GM10266 (cell line): ENCODE measurements at regions not wholly inside any gene's neighbourhood (a gene's known extent, or its start where the extent isn't known, plus 50 kb on each side); places are given as distances from the start of the nearest gene placed in this dataset.

Experiments used
- DNase-seq: peaks from one replicate; pipeline ENCODE4 v3.0.0; 2012; ENCODE audit errors: extremely low spot score
- CTCF ChIP-seq: IDR thresholded peaks from 2 replicates; pipeline ENCODE4 v1.5.1; 2012; ENCODE audit warnings: mild to moderate bottlenecking, low read depth; ENCODE audit not compliant: control insufficient read depth, insufficient read depth; ENCODE audit errors: missing control alignments

GRCh38 chr7:110386913-110387312, 704.0 kb upstream of the LRRN3 start:
- DNase-seq = no peak
- TF ChIP-seq CTCF = no peak

GRCh38 chr7:110387689-110388088, 703.2 kb upstream of the LRRN3 start:
- TF ChIP-seq CTCF = no peak
- no peak for DNase-seq

GRCh38 chr7:110388457-110388856, 702.5 kb upstream of the LRRN3 start:
- DNase-seq = no peak
- TF ChIP-seq CTCF = no peak

- DNase-seq = no peak
- TF ChIP-seq CTCF = no peak
Observed at GRCh38 chr7:110396021-110396420, 694.9 kb upstream of the LRRN3 start.

GRCh38 chr7:110397927-110398660, 692.8 kb upstream of the LRRN3 start:
- TF ChIP-seq CTCF = no peak
- no peak for DNase-seq

- DNase-seq = no peak
- TF ChIP-seq CTCF = no peak
Observed at GRCh38 chr7:110399421-110399820, 691.5 kb upstream of the LRRN3 start.

- TF ChIP-seq CTCF = no peak
- DNase-seq = no peak
Observed at GRCh38 chr7:110400411-110400810, 690.5 kb upstream of the LRRN3 start.
